ENCODE measurements at regions not wholly inside any gene's neighbourhood (a gene's known extent, or its start where the extent isn't known, plus 50 kb on each side); places are given as distances from the start of the nearest gene placed in this dataset.

- Histone ChIP-seq H3K9me3 (replicated peaks; ENCODE audit: control insufficient read depth, low read depth, low read length) (no peaks in the 10 kb centered on the region), H3K4me3 (ENCODE audit: low read length) (no peak overlapping the region), H3K27ac (ENCODE audit: low read length) (no peak overlapping the region), H3K36me3 (ENCODE audit: control insufficient read depth, insufficient read depth, low read length) (no peaks in the 10 kb centered on the region), H3K4me1 (ENCODE audit: control insufficient read depth, insufficient read depth, low read length) (peaks cover 2% of the 10 kb centered on the region), H3K27me3 (ENCODE audit: control insufficient read depth, insufficient read depth, low read length) (no peaks in the 10 kb centered on the region)
- 78% methylated on average over 3 of the region's 6 CpGs for WGBS (ENCODE audit: insufficient coverage)
- no peak for DNase-seq
Measured at GRCh38 chr4:186017801-186018200, 51.2 kb upstream of the TLR3 start.

GRCh38 chr4:186018261-186018660 is 50.7 kb upstream of the TLR3 start:
- Histone ChIP-seq H3K27me3 (ENCODE audit: control insufficient read depth, insufficient read depth, low read length) (no peaks in the 10 kb centered on the region), H3K4me1 (ENCODE audit: control insufficient read depth, insufficient read depth, low read length) (peaks cover 2% of the 10 kb centered on the region), H3K27ac (ENCODE audit: low read length) (no peak overlapping the region), H3K36me3 (ENCODE audit: control insufficient read depth, insufficient read depth, low read length) (no peaks in the 10 kb centered on the region), H3K4me3 (ENCODE audit: low read length) (no peak overlapping the region), H3K9me3 (replicated peaks; ENCODE audit: control insufficient read depth, low read depth, low read length) (no peaks in the 10 kb centered on the region)
- no peak for DNase-seq
- 50% methylated on average over 1 of the region's 3 CpGs for WGBS (ENCODE audit: insufficient coverage)

GRCh38 chr4:186018784-186019183 is 50.2 kb upstream of the TLR3 start:
- H3K4me3 ChIP-seq (ENCODE audit: low read length): no peak overlapping the region
- H3K4me1 ChIP-seq (ENCODE audit: control insufficient read depth, insufficient read depth, low read length): peaks cover 2% of the 10 kb centered on the region
- H3K36me3 ChIP-seq (ENCODE audit: control insufficient read depth, insufficient read depth, low read length): no peaks in the 10 kb centered on the region
- H3K27ac ChIP-seq (ENCODE audit: low read length): no peak overlapping the region
- H3K9me3 ChIP-seq (replicated peaks; ENCODE audit: control insufficient read depth, low read depth, low read length): no peaks in the 10 kb centered on the region
- no peaks in the 10 kb centered on the region for H3K27me3 ChIP-seq (ENCODE audit: control insufficient read depth, insufficient read depth, low read length)
- DNase-seq: no peak
- WGBS (ENCODE audit: insufficient coverage): 52% methylated on average over 2 of the region's 2 CpGs

All from muscle of leg (tissue), 3 donors.